HG02610 (cell line): ENCODE measurements at regions not wholly inside any gene's neighbourhood (a gene's known extent, or its start where the extent isn't known, plus 50 kb on each side); places are given as distances from the start of the nearest gene placed in this dataset.

Source experiments
- ATAC-seq: cut with Tn5 transposase; IDR thresholded peaks from one replicate; pipeline ENCODE4 v1.9.1; 2021; ENCODE audit warnings: mild to moderate bottlenecking, moderate library complexity; ENCODE audit not compliant: unreplicated experiment

DNA sequence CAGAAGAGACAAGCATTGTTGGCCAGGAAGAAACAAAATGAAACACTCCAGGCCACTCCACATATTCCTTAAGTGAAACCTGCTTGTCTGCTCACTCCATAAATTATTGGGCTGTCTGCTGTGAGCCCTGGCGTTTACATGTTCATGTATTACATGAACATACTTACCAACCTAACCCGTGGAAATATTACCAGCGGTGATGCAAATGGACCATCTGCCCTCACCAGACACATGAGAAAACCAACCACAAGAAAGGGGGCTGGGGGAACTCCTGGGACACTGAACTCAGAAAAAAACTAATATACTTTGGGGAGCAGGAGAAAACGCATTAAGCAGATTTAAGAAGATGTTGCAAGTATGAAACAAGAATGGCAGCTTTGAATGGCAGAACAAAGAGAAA, 731.2 kb upstream of the IGFBP3 start:
- ATAC-seq, result no peak

DNA sequence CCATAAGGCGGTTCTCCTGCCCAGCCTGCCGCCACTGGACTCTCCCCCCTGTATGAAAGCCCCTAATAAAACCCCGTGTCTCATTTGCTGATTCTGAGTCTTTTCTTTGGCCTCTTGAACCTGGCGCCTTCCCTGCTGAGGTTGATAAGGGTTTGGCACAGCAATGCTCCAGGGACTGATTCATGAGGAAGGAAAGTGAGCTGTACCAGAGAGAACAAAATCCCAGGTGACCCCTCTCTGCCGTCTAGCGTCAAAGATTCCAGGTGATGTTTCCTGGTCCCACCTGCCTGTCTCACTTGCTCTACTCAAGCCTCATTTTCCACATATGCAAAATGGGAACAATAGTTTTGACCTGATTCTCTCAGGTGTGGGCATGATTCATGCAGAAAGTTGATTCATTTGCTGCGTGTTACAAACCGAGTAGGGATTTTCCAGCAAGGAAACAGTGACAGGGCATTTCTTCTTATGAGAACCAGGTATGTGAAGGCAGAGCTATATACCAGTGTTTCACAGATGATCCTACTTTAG, 730.6 kb upstream of the IGFBP3 start:
- peak; percentile 49 for ATAC-seq

DNA sequence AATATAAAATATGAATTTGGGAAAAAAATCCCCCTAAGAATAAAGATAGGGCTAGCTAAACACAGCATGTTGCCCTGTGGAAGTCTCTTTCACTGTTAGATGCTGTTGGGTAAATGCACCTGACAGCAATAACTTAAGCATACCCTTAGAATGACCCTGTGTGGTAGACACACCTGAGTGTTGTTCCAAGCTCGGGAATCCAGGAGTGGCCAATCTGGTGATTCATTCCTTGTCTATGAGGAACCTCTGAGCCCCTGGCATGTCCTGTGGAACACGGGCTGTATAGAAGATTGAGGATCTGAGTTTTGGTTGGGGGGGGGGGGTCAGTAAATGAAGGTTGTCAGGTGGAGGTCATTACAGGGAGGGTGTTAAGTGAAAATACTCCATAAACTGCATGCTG, 730.0 kb upstream of the IGFBP3 start:
- no peak for ATAC-seq

- ATAC-seq, result no peak
Observed at GRCh38 chr7:46649876-46650275, 728.8 kb upstream of the IGFBP3 start.

GRCh38 chr7:46637793-46638735, 717.0 kb upstream of the IGFBP3 start:
- ATAC-seq, result no peak

GRCh38 chr7:46636022-46636421, 715.0 kb upstream of the IGFBP3 start:
- ATAC-seq, result no peak

- no peak for ATAC-seq
Observed at GRCh38 chr7:46633630-46634240, 712.7 kb upstream of the IGFBP3 start.

DNA sequence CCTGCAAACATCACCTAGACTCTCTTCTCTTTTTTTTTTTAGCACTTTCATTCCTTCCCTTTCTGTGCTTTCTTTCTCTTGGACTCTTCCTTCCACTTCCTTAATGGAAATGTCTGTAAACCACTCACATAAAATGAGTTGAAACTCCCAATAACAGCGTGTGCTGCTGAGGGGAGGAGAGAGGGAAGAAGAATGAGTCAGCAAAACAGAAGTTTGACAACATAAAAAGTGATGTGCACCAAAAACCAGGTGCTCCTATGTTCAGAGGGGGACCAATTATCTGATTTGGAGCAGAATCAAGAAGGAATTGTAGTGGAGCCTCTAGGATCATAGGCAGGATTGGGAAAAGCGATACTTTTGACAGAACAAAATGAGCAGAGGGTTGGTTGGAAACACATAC, 712.1 kb upstream of the IGFBP3 start:
- no peak for ATAC-seq

- no peak for ATAC-seq
Observed at GRCh38 chr7:46630031-46630430, 709.0 kb upstream of the IGFBP3 start.

- no peak for ATAC-seq
Observed at GRCh38 chr7:46628389-46628788, 707.3 kb upstream of the IGFBP3 start.

GRCh38 chr7:46626691-46627310, 705.7 kb upstream of the IGFBP3 start:
- no peak for ATAC-seq

DNA sequence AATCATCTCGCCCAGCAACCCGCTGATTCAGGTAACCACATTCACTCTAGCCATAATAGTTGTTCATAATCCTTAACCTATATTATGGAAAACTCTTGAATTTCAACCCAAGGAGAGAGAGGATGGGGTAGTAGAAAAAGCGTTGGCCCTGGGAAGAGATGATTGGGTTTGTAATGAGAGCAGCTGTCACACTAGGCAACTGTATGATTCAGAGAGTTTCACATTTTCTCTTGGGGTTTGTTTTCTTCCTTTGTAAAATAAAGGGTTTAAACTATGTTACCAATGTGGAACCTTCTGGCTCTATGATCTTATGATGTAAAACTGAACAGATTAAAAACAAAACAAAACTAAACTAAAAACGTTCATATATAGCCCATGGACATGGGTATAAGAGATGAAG, 705.2 kb upstream of the IGFBP3 start:
- no peak for ATAC-seq

- no peak for ATAC-seq
Observed at GRCh38 chr7:46625032-46625431, 704.0 kb upstream of the IGFBP3 start.

DNA sequence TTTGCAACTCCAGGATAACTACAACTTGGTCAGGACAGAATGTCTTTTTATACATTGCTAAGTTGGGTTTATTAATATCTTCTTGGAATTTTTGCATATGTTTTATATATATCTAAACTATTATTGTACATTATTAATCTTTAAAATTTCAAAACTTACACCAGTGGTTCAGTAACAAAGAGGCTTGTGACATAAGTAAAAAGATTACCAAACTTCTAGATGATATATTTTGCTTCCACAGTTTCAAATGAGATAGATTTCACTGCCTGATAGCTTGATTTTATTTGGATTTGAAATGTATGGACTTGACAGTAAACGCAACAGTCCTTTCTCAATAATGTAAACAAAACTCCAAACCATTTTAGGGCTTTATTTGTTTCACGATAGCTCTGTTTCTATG, 701.2 kb upstream of the IGFBP3 start:
- ATAC-seq, result no peak

DNA sequence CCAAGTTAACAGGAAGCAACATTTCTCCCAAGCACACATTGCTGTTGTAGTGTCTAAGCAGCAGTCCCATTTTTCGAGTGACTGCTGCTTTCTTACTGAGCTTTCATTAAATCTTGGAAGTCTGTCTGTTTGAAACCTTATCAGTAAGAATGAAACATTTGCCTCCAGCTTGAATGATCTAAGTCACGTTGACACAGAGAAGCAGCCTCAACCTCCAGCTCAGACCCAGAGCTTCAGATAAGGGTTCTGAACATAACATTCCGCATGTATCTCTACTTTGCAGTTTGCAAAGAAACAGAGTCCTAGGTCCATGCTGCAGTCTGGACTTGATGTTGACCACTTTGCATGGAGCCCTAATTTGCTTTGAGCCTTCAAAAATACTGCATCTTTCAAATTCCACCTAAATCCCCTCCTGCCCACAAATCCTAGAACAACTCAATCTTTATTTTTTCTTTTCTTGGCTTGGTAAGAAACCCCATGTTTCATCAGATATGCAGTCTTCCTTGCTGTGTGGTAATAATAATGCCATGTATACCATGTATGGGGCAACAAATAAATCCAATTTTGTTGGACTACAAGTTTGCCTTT, 698.7 kb upstream of the IGFBP3 start:
- ATAC-seq, result no peak

DNA sequence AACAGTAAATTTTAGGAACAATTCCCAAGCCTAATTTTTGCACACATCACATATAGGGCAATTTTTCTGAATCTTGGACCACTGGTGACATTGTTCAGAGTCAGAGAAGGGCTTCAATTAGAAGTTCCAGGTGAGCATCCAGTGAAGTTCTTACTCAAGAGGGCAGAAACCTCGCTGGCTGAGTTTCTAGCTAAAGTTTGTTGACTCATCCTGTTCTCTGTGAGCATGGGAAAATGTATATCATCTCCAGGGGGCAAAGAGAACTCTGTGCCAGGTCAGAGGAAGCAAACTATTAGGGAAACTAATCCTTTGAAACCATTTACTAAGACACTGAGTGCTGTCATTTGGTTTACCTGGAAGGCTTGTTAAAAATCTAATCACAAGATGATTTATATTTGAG, 695.6 kb upstream of the IGFBP3 start:
- no peak for ATAC-seq

GRCh38 chr7:46613551-46613950, 692.5 kb upstream of the IGFBP3 start:
- no peak for ATAC-seq

DNA sequence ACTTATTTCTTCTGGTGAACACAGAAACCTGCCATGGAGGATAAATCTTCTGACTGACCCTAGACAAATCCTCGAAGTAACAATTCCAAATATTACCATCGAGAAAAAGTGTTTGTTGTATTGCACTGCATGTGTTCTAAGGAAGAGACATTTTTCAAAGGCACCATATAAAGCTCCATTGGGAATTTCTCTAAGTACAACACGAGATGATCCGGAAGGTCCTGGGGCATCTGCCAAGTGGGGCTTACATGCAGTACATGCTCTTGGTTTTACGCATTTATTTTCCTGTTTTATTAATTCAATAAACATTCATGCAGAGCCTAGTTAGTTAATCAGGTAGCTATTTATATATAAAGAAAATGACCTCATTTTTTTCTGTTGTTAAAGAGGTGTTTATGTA, 692.0 kb upstream of the IGFBP3 start:
- ATAC-seq, result no peak

- ATAC-seq, result no peak
Observed at GRCh38 chr7:46611508-46611907, 690.4 kb upstream of the IGFBP3 start.

DNA sequence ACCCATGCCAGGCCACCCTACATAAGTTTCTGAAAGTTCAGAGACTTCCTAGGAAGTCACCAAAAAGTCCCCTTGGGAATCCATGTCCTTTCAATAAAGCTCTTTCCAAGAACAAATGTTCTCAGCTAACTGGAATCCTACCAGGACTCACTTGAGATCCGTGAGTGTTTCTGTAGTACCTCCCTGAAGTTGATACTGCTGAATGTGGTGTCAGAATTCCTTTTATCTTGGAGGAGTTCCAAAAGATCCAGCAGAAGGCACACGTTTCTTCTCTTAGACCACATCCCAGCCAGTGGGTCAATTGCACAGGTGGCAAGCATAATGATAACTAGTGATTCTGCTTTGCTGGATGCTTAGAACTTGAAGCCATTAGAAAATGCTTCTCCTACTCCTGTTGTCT, 689.7 kb upstream of the IGFBP3 start:
- ATAC-seq, result no peak

DNA sequence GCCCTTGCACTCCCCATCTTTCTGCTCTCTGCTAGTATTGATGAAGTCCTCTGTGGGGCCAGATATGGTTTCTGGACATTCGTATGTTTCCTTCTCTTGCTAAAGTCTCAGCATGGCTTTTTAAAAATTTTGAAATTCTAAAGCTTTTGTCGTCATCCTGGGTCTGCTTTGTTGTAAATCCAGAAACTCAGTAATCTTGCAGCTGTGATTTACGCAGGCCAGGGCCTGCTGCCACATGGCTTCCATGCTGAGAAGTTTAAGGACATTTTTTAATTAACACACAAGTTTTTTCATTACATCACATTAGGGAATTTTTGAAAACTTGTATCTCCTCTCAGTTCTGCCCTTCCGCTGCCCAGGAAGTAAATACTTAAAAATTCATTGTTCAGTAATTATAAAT, 686.1 kb upstream of the IGFBP3 start:
- ATAC-seq, result no peak
